WTC11 (cell line): ENCODE measurements at regions not wholly inside any gene's neighbourhood (a gene's known extent, or its start where the extent isn't known, plus 50 kb on each side); places are given as distances from the start of the nearest gene placed in this dataset.

ENCODE experiments used
- ATAC-seq: fragments of 200-7000 bp; cut with Tn5 transposase; 2 replicates; pipeline ENCODE4 v1.10.0; 2021; ENCODE audit warnings: mild to moderate bottlenecking, moderate library complexity
- CTCF ChIA-PET: fragments of 300-600 bp; sonication (Branson Sonifier 250); formaldehyde crosslinking; loops from one replicate; lab custom pipeline; 2021; ENCODE audit warnings: antibody characterized with exemption; lab: Charles Lee
- POLR2A ChIA-PET: fragments of 350-600 bp; sonication (Branson Sonifier 250); formaldehyde crosslinking; loops from one replicate; lab custom pipeline; 2021; ENCODE audit warnings: antibody characterized with exemption; lab: Charles Lee
- DNase-seq: peaks from one replicate; pipeline ENCODE4 v3.0.0; 2021; ENCODE audit warnings: low spot score
- H3K27ac Mint-ChIP-seq: 2 replicates; pipeline ENCODE4 v1.8.0; 2021; ENCODE audit warnings: mixed read lengths
- H3K27me3 Mint-ChIP-seq: 2 replicates; pipeline ENCODE4 v1.8.0; 2021; ENCODE audit warnings: low read depth, mild to moderate bottlenecking, moderate library complexity, mixed read lengths
- H3K36me3 Mint-ChIP-seq: 2 replicates; pipeline ENCODE4 v1.8.0; 2021; ENCODE audit warnings: mixed read lengths
- H3K4me1 Mint-ChIP-seq: 2 replicates; pipeline ENCODE4 v1.8.0; 2022; ENCODE audit warnings: mixed read lengths
- H3K4me3 Mint-ChIP-seq: 2 replicates; pipeline ENCODE4 v1.8.0; 2021; ENCODE audit warnings: mild to moderate bottlenecking, moderate library complexity, mixed read lengths
- H3K9me3 Mint-ChIP-seq: 2 replicates; pipeline ENCODE4 v1.8.0; 2021; ENCODE audit warnings: mixed read lengths
- ARID4B ChIP-seq: sonication (generic); formaldehyde crosslinking; IDR thresholded peaks from 2 replicates; pipeline ENCODE4 v1.8.0; 2023; ENCODE audit warnings: missing genetic modification reagents, mild to moderate bottlenecking, borderline replicate concordance
- ATF1 ChIP-seq: sonication (generic); formaldehyde crosslinking; IDR thresholded peaks from 2 replicates; pipeline ENCODE4 v1.8.1; 2023; ENCODE audit warnings: mild to moderate bottlenecking, moderate library complexity, missing genetic modification reagents
- ATF2 ChIP-seq: sonication (generic); formaldehyde crosslinking; IDR thresholded peaks from 2 replicates; pipeline ENCODE4 v1.8.1; 2022; ENCODE audit warnings: low read depth, missing genetic modification reagents, borderline replicate concordance
- CBFB ChIP-seq: sonication (generic); formaldehyde crosslinking; IDR thresholded peaks from 2 replicates; pipeline ENCODE4 v1.8.1; 2022; ENCODE audit warnings: mild to moderate bottlenecking, low read depth, missing genetic modification reagents
- CREM ChIP-seq: sonication (generic); formaldehyde crosslinking; IDR thresholded peaks from 2 replicates; pipeline ENCODE4 v1.8.1; 2022; ENCODE audit warnings: mild to moderate bottlenecking, missing genetic modification reagents, moderate library complexity
- E2F4 ChIP-seq: sonication (generic); formaldehyde crosslinking; IDR thresholded peaks from 2 replicates; pipeline ENCODE4 v1.8.1; 2022; ENCODE audit warnings: low read depth, mild to moderate bottlenecking, moderate library complexity, missing genetic modification reagents, borderline replicate concordance
- E2F5 ChIP-seq: sonication (generic); formaldehyde crosslinking; IDR thresholded peaks from 2 replicates; pipeline ENCODE4 v1.8.1; 2022; ENCODE audit warnings: mild to moderate bottlenecking, moderate library complexity, missing genetic modification reagents
- FOXP1 ChIP-seq: sonication (generic); formaldehyde crosslinking; IDR thresholded peaks from 2 replicates; pipeline ENCODE4 v1.8.0; 2022; ENCODE audit warnings: missing genetic modification reagents, mild to moderate bottlenecking, moderate library complexity, borderline replicate concordance
- IRF1 ChIP-seq: sonication (generic); formaldehyde crosslinking; IDR thresholded peaks from 2 replicates; pipeline ENCODE4 v1.8.0; 2023; ENCODE audit warnings: missing genetic modification reagents
- IRF2 ChIP-seq: sonication (generic); formaldehyde crosslinking; IDR thresholded peaks from 2 replicates; pipeline ENCODE4 v1.8.0; 2022; ENCODE audit warnings: low read depth, missing genetic modification reagents, borderline replicate concordance
- JUN ChIP-seq: sonication (generic); formaldehyde crosslinking; IDR thresholded peaks from 2 replicates; pipeline ENCODE4 v1.8.0; 2023; ENCODE audit warnings: mild to moderate bottlenecking, missing genetic modification reagents
- KAT7 ChIP-seq: sonication (generic); formaldehyde crosslinking; IDR thresholded peaks from 2 replicates; pipeline ENCODE4 v1.8.1; 2023; ENCODE audit warnings: missing genetic modification reagents, mild to moderate bottlenecking, borderline replicate concordance
- NFE2L1 ChIP-seq: sonication (generic); formaldehyde crosslinking; IDR thresholded peaks from 2 replicates; pipeline ENCODE4 v1.8.1; 2023; ENCODE audit warnings: missing genetic modification reagents
- OVOL2 ChIP-seq: fragments of 250-450 bp; sonication (Bioruptor Pico); IDR thresholded peaks from 2 replicates; pipeline ENCODE4 v1.9.0; 2021; ENCODE audit warnings: mild to moderate bottlenecking, borderline replicate concordance
- SOX15 ChIP-seq: fragments of 250-450 bp; sonication (Bioruptor Pico); IDR thresholded peaks from 2 replicates; pipeline ENCODE4 v1.9.0; 2021; ENCODE audit warnings: mild to moderate bottlenecking
- SP1 ChIP-seq: sonication (generic); formaldehyde crosslinking; conservative IDR thresholded peaks from 2 replicates; pipeline ENCODE4 v1.8.1; 2022; ENCODE audit warnings: missing genetic modification reagents
- TCF7 ChIP-seq: sonication (generic); formaldehyde crosslinking; IDR thresholded peaks from 2 replicates; pipeline ENCODE4 v1.8.0; 2022; ENCODE audit warnings: mild to moderate bottlenecking, low read depth, missing genetic modification reagents, moderate library complexity
- ZNF396 ChIP-seq: fragments of 250-450 bp; sonication (Bioruptor Pico); IDR thresholded peaks from 2 replicates; pipeline ENCODE4 v1.8.0; 2021; ENCODE audit warnings: mild to moderate bottlenecking, moderate library complexity, borderline replicate concordance
- ZNF512 ChIP-seq: sonication (generic); formaldehyde crosslinking; IDR thresholded peaks from 2 replicates; pipeline ENCODE4 v1.8.1; 2022; ENCODE audit warnings: missing genetic modification reagents, borderline replicate concordance

- POLR2A ChIA-PET, result no interaction called here
- Mint-ChIP-seq H3K9me3 (peaks cover 23% of the 10 kb centered on the region), H3K27me3 (no peaks in the 10 kb centered on the region; the same call in 1 of the 2 replicates), H3K36me3 (peaks cover 15% of the 10 kb centered on the region), H3K27ac (no peak overlapping the region), H3K4me3 (no peak overlapping the region), H3K4me1 (peaks cover 9% of the 10 kb centered on the region)
- ATAC-seq (no peak), DNase-seq (no peak)
- no peak for TF ChIP-seq OVOL2 (CRISPR knock-in tag)
- TF ChIP-seq TCF7 (CRISPR knock-in tag), result no peak
- TF ChIP-seq IRF2 (CRISPR knock-in tag), result no peak
- TF ChIP-seq ATF2 (CRISPR knock-in tag), result no peak
- no peak for TF ChIP-seq ZNF512 (CRISPR knock-in tag)
- TF ChIP-seq KAT7 (CRISPR knock-in tag), result no peak
- TF ChIP-seq FOXP1 (CRISPR knock-in tag), result no peak
- TF ChIP-seq JUN (CRISPR knock-in tag), result no peak
- no peak for TF ChIP-seq E2F5 (CRISPR knock-in tag)
- CTCF ChIA-PET, result no interaction called here
Measured at GRCh38 chr4:43898836-43899235, 549.8 kb downstream of the KCTD8 start.

- H3K4me3 Mint-ChIP-seq, result no peak overlapping the region
- ATAC-seq (no peak), DNase-seq (no peak)
- peaks cover 9% of the 10 kb centered on the region for H3K4me1 Mint-ChIP-seq
- TF ChIP-seq ATF1 (CRISPR knock-in tag), result no peak
- TF ChIP-seq E2F4 (CRISPR knock-in tag), result no peak
- no peak for TF ChIP-seq NFE2L1 (CRISPR knock-in tag)
- TF ChIP-seq CBFB (CRISPR knock-in tag), result no peak
- no peak for TF ChIP-seq ARID4B
- TF ChIP-seq CREM (CRISPR knock-in tag), result no peak
- TF ChIP-seq SP1 (CRISPR knock-in tag), result no peak
- TF ChIP-seq IRF1 (CRISPR knock-in tag), result no peak
- TF ChIP-seq ZNF396 (CRISPR knock-in tag), result no peak
- TF ChIP-seq SOX15 (CRISPR knock-in tag), result no peak
- TF ChIP-seq JUN (CRISPR knock-in tag), result no peak
- H3K9me3 Mint-ChIP-seq, result no peaks in the 10 kb centered on the region
- no peaks in the 10 kb centered on the region for H3K27me3 Mint-ChIP-seq
- H3K27ac Mint-ChIP-seq, result no peak overlapping the region
- POLR2A ChIA-PET, result no interaction called here
- no peaks in the 10 kb centered on the region for H3K36me3 Mint-ChIP-seq
- CTCF ChIA-PET, result no interaction called here
Measured at GRCh38 chr4:43903456-43903855, 545.2 kb downstream of the KCTD8 start.
